ENCODE measurements at regions not wholly inside any gene's neighbourhood (a gene's known extent, or its start where the extent isn't known, plus 50 kb on each side); places are given as distances from the start of the nearest gene placed in this dataset.

- TF ChIP-seq CTCF (IDR thresholded peaks at IDR 0.05): no peak
- no peak for TF ChIP-seq POLR2A (IDR thresholded peaks at IDR 0.05)
Measured at GRCh38 chr16:62969711-62970318, 933.6 kb upstream of the CDH8 start.

Data from uterus (tissue), 2 donors.